ENCODE measurements at regions not wholly inside any gene's neighbourhood (a gene's known extent, or its start where the extent isn't known, plus 50 kb on each side); places are given as distances from the start of the nearest gene placed in this dataset.

DNA sequence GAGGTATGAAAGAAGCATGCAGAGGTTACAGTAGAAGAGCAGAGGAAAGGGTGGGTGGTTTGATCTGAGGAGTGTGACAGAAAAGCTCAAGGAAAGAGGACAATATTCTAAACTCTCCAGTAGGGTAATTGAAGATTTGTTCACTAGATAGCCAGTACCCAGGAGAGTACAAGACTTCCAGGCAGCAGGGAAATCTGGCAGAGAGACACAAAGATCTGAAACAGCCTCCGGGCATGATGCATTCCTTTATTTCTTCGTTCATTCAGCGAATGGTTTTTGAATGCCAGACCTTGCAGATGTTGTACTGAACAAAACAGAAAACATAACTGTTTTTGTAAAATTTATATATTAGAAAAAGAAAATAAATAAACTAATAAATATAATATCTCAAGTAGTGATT is 766.6 kb downstream of the FAT4 start (continued):
- TF ChIP-seq, protein P1, sequence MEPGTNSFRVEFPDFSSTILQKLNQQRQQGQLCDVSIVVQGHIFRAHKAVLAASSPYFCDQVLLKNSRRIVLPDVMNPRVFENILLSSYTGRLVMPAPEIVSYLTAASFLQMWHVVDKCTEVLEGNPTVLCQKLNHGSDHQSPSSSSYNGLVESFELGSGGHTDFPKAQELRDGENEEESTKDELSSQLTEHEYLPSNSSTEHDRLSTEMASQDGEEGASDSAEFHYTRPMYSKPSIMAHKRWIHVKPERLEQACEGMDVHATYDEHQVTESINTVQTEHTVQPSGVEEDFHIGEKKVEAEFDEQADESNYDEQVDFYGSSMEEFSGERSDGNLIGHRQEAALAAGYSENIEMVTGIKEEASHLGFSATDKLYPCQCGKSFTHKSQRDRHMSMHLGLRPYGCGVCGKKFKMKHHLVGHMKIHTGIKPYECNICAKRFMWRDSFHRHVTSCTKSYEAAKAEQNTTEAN (CRISPR knock-in tag; IDR thresholded peaks at IDR 0.05) = no peak

DNA sequence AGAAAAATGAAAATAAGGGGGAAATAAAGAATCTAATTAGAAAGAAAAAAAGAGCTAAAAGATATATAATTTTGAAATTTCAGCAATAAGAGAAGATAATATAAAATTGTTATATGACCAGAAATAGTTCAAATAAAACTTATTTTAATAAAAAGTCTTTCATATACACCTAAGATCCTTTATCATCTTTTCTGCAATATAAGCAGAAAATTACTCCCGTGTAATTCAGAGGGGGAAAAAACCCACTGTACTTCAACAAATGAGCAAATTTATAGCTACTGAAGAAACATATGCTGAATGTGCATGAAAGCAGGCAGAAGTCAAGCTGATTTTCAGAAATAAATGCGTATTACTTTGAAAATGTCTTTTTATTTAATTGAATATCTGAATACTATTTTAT is 771.3 kb downstream of the FAT4 start:
- no peak for ATAC-seq
- H3K27me3 Mint-ChIP-seq (ENCODE audit: low read depth) = no peaks in the 10 kb centered on the region
- CTCF ChIA-PET = no interaction called here

DNA sequence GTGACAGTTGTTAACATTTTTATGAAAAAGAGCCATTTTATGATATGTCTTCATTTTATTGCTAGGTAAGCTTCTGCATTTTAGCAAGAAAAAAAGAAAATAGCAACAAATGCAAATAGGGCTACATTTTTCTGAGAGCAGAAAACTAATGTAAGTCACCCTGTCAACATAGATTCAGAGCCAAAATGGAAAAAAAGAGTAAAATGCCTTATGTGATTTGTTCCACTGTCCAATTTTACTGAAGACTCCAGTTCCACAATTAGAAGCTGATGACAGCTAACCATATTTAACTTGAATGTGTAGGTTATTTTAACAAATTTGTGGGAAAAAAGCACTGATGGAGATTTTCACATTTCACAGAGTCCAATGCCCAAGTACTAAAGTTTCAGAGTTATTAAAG is 772.3 kb downstream of the FAT4 start:
- no peaks in the 10 kb centered on the region for H3K4me1 Mint-ChIP-seq
- ChIA-PET CTCF (no interaction called here), POLR2A (no interaction called here)
- no peaks in the 10 kb centered on the region for H3K36me3 Mint-ChIP-seq
- no peaks in the 10 kb centered on the region; the same call in 1 of the 2 replicates for H3K9me3 Mint-ChIP-seq
- TF ChIP-seq NR2C2 (CRISPR knock-in tag; IDR thresholded peaks at IDR 0.05) (no peak), ZNF138 (CRISPR knock-in tag; conservative IDR thresholded peaks at IDR 0.05) (no peak), JAZF1 (CRISPR knock-in tag; IDR thresholded peaks at IDR 0.05) (no peak), NR3C1 (CRISPR knock-in tag; conservative IDR thresholded peaks at IDR 0.05; ENCODE audit: low read depth) (no peak), GABPB1 (CRISPR knock-in tag; IDR thresholded peaks at IDR 0.05) (no peak), JUN (CRISPR knock-in tag; IDR thresholded peaks at IDR 0.05) (no peak), ZNF416 (CRISPR knock-in tag; IDR thresholded peaks at IDR 0.05) (no peak)
- TF ChIP-seq, protein P2, sequence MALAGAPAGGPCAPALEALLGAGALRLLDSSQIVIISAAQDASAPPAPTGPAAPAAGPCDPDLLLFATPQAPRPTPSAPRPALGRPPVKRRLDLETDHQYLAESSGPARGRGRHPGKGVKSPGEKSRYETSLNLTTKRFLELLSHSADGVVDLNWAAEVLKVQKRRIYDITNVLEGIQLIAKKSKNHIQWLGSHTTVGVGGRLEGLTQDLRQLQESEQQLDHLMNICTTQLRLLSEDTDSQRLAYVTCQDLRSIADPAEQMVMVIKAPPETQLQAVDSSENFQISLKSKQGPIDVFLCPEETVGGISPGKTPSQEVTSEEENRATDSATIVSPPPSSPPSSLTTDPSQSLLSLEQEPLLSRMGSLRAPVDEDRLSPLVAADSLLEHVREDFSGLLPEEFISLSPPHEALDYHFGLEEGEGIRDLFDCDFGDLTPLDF (CRISPR knock-in tag; IDR thresholded peaks at IDR 0.05) = no peak
- TF ChIP-seq, protein P1 (CRISPR knock-in tag; IDR thresholded peaks at IDR 0.05) = no peak
- ATAC-seq (no peak), DNase-seq (ENCODE audit: low spot score) (no peak)
- no peak overlapping the region for H3K27ac Mint-ChIP-seq
- no peaks in the 10 kb centered on the region for H3K27me3 Mint-ChIP-seq (ENCODE audit: low read depth)
- H3K4me3 Mint-ChIP-seq = no peak overlapping the region

More for the DNA sequence above, 771.3 kb downstream of the FAT4 start:
- DNase-seq (ENCODE audit: low spot score) = no peak
- H3K9me3 Mint-ChIP-seq = no peaks in the 10 kb centered on the region; the same call in 1 of the 2 replicates
- no peak for TF ChIP-seq MXD4 (CRISPR knock-in tag; IDR thresholded peaks at IDR 0.05; ENCODE audit: borderline replicate concordance)
- TF ChIP-seq TEAD1 (CRISPR knock-in tag; IDR thresholded peaks at IDR 0.05) = no peak
- TF ChIP-seq, protein P1 (CRISPR knock-in tag; IDR thresholded peaks at IDR 0.05) = no peak
- H3K36me3 Mint-ChIP-seq = no peaks in the 10 kb centered on the region
- H3K4me1 Mint-ChIP-seq = no peaks in the 10 kb centered on the region
- POLR2A ChIA-PET = no interaction called here
- H3K4me3 Mint-ChIP-seq = no peak overlapping the region
- H3K27ac Mint-ChIP-seq = no peak overlapping the region

DNA sequence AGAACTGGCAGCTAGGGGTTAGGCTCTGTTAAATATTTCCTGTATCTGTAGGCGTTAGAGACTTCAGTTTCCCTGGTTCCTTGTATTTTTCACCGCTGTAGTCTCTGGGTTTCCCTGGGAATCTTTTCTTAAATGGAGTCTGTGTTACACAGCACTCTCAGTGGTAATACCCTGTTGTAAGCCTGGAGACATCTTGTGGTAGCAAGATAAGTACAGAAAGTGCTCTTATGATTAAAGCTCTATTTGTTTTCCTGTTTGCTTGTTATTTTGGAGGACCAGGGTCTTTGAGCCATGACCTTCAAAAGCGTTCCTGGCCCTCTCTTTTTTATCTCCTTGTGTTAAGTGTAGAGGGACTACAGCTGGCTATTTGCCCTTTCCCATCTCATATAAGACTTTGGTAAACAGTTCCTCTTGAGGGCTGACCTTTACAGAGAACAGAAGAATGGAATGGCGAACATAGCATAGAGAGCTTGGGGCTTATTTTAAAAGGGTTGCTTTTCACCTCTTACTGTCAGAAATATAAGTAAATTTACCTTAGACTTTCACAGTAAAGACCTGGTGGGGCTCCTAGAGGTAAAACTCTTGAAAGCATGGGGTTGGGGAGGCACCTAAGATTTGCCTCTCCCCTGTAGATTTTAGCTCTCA is 782.5 kb downstream of the FAT4 start:
- Mint-ChIP-seq H3K27ac (no peak overlapping the region), H3K27me3 (ENCODE audit: low read depth) (no peaks in the 10 kb centered on the region)
- POLR2A ChIA-PET = no interaction called here
- TF ChIP-seq, protein P3, sequence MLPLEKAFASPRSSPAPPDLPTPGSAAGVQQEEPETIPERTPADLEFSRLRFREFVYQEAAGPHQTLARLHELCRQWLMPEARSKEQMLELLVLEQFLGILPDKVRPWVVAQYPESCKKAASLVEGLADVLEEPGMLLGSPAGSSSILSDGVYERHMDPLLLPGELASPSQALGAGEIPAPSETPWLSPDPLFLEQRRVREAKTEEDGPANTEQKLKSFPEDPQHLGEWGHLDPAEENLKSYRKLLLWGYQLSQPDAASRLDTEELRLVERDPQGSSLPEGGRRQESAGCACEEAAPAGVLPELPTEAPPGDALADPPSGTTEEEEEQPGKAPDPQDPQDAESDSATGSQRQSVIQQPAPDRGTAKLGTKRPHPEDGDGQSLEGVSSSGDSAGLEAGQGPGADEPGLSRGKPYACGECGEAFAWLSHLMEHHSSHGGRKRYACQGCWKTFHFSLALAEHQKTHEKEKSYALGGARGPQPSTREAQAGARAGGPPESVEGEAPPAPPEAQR (CRISPR knock-in tag; IDR thresholded peaks at IDR 0.05) = no peak
- no peak for TF ChIP-seq ELF4 (CRISPR knock-in tag; IDR thresholded peaks at IDR 0.05; ENCODE audit: low read depth)
- TF ChIP-seq NFYB (CRISPR knock-in tag; conservative IDR thresholded peaks at IDR 0.05; ENCODE audit: low read depth) = no peak
- no peak for TF ChIP-seq JAZF1 (CRISPR knock-in tag; IDR thresholded peaks at IDR 0.05)
- TF ChIP-seq, protein P4, sequence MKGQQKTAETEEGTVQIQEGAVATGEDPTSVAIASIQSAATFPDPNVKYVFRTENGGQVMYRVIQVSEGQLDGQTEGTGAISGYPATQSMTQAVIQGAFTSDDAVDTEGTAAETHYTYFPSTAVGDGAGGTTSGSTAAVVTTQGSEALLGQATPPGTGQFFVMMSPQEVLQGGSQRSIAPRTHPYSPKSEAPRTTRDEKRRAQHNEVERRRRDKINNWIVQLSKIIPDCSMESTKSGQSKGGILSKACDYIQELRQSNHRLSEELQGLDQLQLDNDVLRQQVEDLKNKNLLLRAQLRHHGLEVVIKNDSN (CRISPR knock-in tag; IDR thresholded peaks at IDR 0.05) = no peak
- TF ChIP-seq, protein P1 (CRISPR knock-in tag; IDR thresholded peaks at IDR 0.05) = no peak
- TF ChIP-seq ATF1 (CRISPR knock-in tag; IDR thresholded peaks at IDR 0.05) = no peak
- TF ChIP-seq, protein P5, sequence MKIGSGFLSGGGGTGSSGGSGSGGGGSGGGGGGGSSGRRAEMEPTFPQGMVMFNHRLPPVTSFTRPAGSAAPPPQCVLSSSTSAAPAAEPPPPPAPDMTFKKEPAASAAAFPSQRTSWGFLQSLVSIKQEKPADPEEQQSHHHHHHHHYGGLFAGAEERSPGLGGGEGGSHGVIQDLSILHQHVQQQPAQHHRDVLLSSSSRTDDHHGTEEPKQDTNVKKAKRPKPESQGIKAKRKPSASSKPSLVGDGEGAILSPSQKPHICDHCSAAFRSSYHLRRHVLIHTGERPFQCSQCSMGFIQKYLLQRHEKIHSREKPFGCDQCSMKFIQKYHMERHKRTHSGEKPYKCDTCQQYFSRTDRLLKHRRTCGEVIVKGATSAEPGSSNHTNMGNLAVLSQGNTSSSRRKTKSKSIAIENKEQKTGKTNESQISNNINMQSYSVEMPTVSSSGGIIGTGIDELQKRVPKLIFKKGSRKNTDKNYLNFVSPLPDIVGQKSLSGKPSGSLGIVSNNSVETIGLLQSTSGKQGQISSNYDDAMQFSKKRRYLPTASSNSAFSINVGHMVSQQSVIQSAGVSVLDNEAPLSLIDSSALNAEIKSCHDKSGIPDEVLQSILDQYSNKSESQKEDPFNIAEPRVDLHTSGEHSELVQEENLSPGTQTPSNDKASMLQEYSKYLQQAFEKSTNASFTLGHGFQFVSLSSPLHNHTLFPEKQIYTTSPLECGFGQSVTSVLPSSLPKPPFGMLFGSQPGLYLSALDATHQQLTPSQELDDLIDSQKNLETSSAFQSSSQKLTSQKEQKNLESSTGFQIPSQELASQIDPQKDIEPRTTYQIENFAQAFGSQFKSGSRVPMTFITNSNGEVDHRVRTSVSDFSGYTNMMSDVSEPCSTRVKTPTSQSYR (CRISPR knock-in tag; IDR thresholded peaks at IDR 0.05) = no peak
- TF ChIP-seq ZBTB21 (CRISPR knock-in tag; IDR thresholded peaks at IDR 0.05; ENCODE audit: borderline replicate concordance) = no peak

More for the DNA sequence above, 782.5 kb downstream of the FAT4 start:
- no peak overlapping the region for H3K4me3 Mint-ChIP-seq
- H3K36me3 Mint-ChIP-seq = no peaks in the 10 kb centered on the region
- no peak for DNase-seq (ENCODE audit: low spot score)
- CTCF ChIA-PET = interaction anchor here (1.5 kb wide), 1 partner anchor 9 kb away, joined by 6 read pairs; no protein-coding TSS in a partner anchor
- H3K9me3 Mint-ChIP-seq = no peaks in the 10 kb centered on the region
- H3K4me1 Mint-ChIP-seq = no peaks in the 10 kb centered on the region
- no peak; the same call in 1 of the 2 replicates for ATAC-seq
